ENCODE measurements at regions not wholly inside any gene's neighbourhood (a gene's known extent, or its start where the extent isn't known, plus 50 kb on each side); places are given as distances from the start of the nearest gene placed in this dataset.

DNA sequence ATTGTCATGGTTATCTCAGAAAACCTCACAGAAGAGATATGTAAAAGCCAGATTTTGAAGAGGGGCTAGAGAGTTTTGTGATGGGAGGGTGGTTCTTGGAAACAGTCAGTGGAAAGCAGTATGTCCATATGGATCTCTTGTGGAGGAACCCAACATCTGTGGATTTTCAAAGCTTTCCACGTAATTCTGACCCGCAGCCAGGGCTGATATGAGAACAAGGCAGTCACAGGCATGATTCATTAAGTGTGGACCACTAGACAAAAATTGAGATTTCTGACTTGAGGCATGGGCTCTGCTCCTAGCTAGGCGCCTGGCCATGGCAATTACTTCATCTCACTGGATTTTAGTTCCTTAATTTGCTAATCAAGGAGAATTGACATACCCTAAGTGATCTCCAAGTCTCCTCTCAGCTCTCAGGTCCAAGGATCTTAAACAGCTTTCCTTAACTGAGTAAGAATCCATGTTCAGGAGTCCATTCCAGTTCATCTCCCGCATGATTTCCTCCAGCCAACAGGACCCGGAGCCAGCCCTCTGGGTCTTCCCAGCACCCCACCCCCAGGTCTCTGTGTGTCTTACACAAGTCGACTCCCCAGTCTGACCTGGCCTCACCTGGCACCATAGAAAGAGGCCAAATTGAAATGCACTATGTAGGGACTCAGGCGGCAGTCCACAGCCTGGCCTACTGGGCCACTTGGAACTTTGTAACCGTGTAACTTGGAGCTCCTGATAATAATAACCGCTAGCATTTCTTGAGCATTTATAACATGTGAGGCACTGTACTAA, 176.3 kb upstream of the PARP11 start:
- TF ChIP-seq, protein P1, sequence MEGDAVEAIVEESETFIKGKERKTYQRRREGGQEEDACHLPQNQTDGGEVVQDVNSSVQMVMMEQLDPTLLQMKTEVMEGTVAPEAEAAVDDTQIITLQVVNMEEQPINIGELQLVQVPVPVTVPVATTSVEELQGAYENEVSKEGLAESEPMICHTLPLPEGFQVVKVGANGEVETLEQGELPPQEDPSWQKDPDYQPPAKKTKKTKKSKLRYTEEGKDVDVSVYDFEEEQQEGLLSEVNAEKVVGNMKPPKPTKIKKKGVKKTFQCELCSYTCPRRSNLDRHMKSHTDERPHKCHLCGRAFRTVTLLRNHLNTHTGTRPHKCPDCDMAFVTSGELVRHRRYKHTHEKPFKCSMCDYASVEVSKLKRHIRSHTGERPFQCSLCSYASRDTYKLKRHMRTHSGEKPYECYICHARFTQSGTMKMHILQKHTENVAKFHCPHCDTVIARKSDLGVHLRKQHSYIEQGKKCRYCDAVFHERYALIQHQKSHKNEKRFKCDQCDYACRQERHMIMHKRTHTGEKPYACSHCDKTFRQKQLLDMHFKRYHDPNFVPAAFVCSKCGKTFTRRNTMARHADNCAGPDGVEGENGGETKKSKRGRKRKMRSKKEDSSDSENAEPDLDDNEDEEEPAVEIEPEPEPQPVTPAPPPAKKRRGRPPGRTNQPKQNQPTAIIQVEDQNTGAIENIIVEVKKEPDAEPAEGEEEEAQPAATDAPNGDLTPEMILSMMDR (IDR thresholded peaks at IDR 0.05; ENCODE audit: low read length) = no peak
- no peak for TF ChIP-seq EZH2 (IDR thresholded peaks at IDR 0.05; ENCODE audit: borderline replicate concordance, low read length)

Data from OCI-LY1 (cell line).